ENCODE measurements at regions not wholly inside any gene's neighbourhood (a gene's known extent, or its start where the extent isn't known, plus 50 kb on each side); places are given as distances from the start of the nearest gene placed in this dataset.

DNA sequence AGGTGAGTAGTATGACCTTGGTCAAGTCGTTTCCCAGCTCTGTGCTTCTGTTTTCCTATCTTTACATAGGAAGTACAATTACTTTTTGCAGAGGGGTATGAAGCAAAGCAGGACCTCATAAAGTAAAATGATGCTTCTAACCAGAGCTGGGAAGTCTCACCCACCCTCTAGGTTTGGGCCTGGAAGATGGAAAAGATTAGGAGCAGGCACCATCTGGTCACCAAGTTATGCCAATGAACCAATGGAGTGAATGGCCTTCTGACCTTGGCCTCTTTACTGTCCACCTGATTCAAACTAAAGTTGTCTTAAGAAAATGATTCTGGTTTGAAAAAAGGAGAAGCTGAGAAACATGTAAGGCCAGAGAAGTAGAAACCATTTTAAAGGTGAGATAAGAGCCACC is 68.9 kb upstream of the CTNNBL1 start:
- DNase-seq (ENCODE audit: low read depth, low spot score): no peak
- Histone ChIP-seq H3K9me2 (ENCODE audit: insufficient read depth) (no peaks in the 10 kb centered on the region), H3K4me3 (replicated peaks in 1 of 2; ENCODE audit: low read depth in 1 of 2, low read length in 2 of 2) (no peak overlapping the region), H3K4me2 (ENCODE audit: low read length) (no peak overlapping the region), H3K27me3 (ENCODE audit: insufficient read depth, low read length) (peaks cover 67% of the 10 kb centered on the region), H2AFZ (ENCODE audit: low read depth, low read length, poor library complexity, severe bottlenecking) (no peak overlapping the region), H3K36me3 (ENCODE audit: control insufficient read depth in 1 of 2, insufficient read depth in 2 of 2, low read length in 2 of 2) (no peaks in the 10 kb centered on the region), H3K4me1 (ENCODE audit: control insufficient read depth in 1 of 2, insufficient read depth in 2 of 2, low read length in 2 of 2) (no peaks in the 10 kb centered on the region), H4K20me1 (ENCODE audit: insufficient read depth) (no peaks in the 10 kb centered on the region), H3K79me2 (ENCODE audit: insufficient read depth, low read length) (no peaks in the 10 kb centered on the region), H3K9me3 (ENCODE audit: control insufficient read depth in 1 of 2, insufficient read depth in 1 of 2, low read depth in 1 of 2, low read length in 2 of 2) (no peaks in the 10 kb centered on the region), H3K9ac (ENCODE audit: low read length) (no peak overlapping the region), H3K27ac (ENCODE audit: low read depth, low read length) (no peak overlapping the region)
- TF ChIP-seq ELF1 (IDR thresholded peaks at IDR 0.05; ENCODE audit: borderline replicate concordance, low read depth): no peak
- ChIA-PET RAD21 (ENCODE audit: low non-redundant PET in 1 of 2, low total read pairs in 2 of 2, uncharacterized antibody in 2 of 2, unreplicated experiment in 2 of 2) (no interaction called here), CTCF (no interaction called here), POLR2A (no interaction called here)
- no peak for ATAC-seq
- intact Hi-C loops (cut with micrococcal nuclease): no loop called here
- BruUV-seq (replicated peaks): no TSS peak

DNA sequence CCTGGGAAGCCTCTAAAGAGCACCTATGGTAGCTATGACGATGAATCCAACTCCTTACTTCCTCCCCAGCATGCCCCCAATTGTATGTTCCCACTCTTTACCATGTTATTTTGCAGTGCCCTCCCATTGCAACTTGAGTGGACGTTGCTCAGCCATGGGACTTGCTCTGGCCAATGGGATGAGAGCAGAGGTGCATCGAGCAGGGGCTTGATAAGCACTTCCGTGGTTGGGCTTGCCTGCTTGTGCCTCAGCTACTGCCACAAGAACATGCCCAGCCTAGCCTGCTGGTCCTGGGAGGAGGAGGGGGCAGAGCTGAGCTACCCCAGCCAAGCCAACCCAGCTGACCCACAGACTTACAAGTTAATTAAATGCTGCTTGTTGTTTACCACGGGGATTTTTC is 71.1 kb upstream of the CTNNBL1 start:
- ChIA-PET CTCF (no interaction called here), RAD21 (ENCODE audit: low non-redundant PET in 1 of 2, low total read pairs in 2 of 2, uncharacterized antibody in 2 of 2, unreplicated experiment in 2 of 2) (no interaction called here), POLR2A (interaction anchor here (0.6 kb wide), 1 partner anchor 26 kb away, joined by 3 read pairs; no protein-coding TSS in a partner anchor)
- Histone ChIP-seq H4K20me1 (ENCODE audit: insufficient read depth) (no peaks in the 10 kb centered on the region), H3K36me3 (ENCODE audit: control insufficient read depth in 1 of 2, insufficient read depth in 2 of 2, low read length in 2 of 2) (no peaks in the 10 kb centered on the region), H3K79me2 (ENCODE audit: insufficient read depth, low read length) (no peaks in the 10 kb centered on the region), H3K4me2 (ENCODE audit: low read length) (no peak overlapping the region), H3K4me3 (replicated peaks in 1 of 2; ENCODE audit: low read depth in 1 of 2, low read length in 2 of 2) (no peak overlapping the region), H3K9me2 (ENCODE audit: insufficient read depth) (no peaks in the 10 kb centered on the region), H3K9ac (ENCODE audit: low read length) (no peak overlapping the region), H3K9me3 (ENCODE audit: control insufficient read depth in 1 of 2, insufficient read depth in 1 of 2, low read depth in 1 of 2, low read length in 2 of 2) (no peaks in the 10 kb centered on the region), H3K27me3 (ENCODE audit: insufficient read depth, low read length) (peaks cover 66% of the 10 kb centered on the region), H3K27ac (ENCODE audit: low read depth, low read length) (no peak overlapping the region), H3K4me1 (ENCODE audit: control insufficient read depth in 1 of 2, insufficient read depth in 2 of 2, low read length in 2 of 2) (no peaks in the 10 kb centered on the region), H2AFZ (ENCODE audit: low read depth, low read length, poor library complexity, severe bottlenecking) (no peak overlapping the region)
- intact Hi-C loops (cut with micrococcal nuclease): no loop called here
- no TSS peak for BruUV-seq (replicated peaks)
- ATAC-seq (peak; percentile 53), DNase-seq (ENCODE audit: low read depth, low spot score) (no peak)
- TF ChIP-seq EZH2 (IDR thresholded peaks at IDR 0.05) (no peak), JUND (IDR thresholded peaks at IDR 0.05) (no peak), ELF1 (IDR thresholded peaks at IDR 0.05; ENCODE audit: borderline replicate concordance, low read depth) (no peak), EZH2phosphoT487 (IDR thresholded peaks at IDR 0.05; ENCODE audit: borderline replicate concordance) (no peak), POLR2A (IDR thresholded peaks at IDR 0.05; ENCODE audit: borderline replicate concordance, extremely low read depth, insufficient read depth, insufficient read length) (no peak), TCF7L2 (IDR thresholded peaks at IDR 0.05; ENCODE audit: borderline replicate concordance, extremely low read depth, insufficient read depth, insufficient read length) (no peak), RAD21 (IDR thresholded peaks at IDR 0.05; ENCODE audit: low read depth) (no peak), CBX3 (IDR thresholded peaks at IDR 0.05; ENCODE audit: low read depth) (no peak), YY1 (IDR thresholded peaks at IDR 0.05; ENCODE audit: extremely low read depth, insufficient replicate concordance, low read depth, low read length) (no peak)
- TF ChIP-seq, protein P1, sequence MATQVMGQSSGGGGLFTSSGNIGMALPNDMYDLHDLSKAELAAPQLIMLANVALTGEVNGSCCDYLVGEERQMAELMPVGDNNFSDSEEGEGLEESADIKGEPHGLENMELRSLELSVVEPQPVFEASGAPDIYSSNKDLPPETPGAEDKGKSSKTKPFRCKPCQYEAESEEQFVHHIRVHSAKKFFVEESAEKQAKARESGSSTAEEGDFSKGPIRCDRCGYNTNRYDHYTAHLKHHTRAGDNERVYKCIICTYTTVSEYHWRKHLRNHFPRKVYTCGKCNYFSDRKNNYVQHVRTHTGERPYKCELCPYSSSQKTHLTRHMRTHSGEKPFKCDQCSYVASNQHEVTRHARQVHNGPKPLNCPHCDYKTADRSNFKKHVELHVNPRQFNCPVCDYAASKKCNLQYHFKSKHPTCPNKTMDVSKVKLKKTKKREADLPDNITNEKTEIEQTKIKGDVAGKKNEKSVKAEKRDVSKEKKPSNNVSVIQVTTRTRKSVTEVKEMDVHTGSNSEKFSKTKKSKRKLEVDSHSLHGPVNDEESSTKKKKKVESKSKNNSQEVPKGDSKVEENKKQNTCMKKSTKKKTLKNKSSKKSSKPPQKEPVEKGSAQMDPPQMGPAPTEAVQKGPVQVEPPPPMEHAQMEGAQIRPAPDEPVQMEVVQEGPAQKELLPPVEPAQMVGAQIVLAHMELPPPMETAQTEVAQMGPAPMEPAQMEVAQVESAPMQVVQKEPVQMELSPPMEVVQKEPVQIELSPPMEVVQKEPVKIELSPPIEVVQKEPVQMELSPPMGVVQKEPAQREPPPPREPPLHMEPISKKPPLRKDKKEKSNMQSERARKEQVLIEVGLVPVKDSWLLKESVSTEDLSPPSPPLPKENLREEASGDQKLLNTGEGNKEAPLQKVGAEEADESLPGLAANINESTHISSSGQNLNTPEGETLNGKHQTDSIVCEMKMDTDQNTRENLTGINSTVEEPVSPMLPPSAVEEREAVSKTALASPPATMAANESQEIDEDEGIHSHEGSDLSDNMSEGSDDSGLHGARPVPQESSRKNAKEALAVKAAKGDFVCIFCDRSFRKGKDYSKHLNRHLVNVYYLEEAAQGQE (IDR thresholded peaks at IDR 0.05; ENCODE audit: low read depth): no peak
- TF ChIP-seq, protein P2, sequence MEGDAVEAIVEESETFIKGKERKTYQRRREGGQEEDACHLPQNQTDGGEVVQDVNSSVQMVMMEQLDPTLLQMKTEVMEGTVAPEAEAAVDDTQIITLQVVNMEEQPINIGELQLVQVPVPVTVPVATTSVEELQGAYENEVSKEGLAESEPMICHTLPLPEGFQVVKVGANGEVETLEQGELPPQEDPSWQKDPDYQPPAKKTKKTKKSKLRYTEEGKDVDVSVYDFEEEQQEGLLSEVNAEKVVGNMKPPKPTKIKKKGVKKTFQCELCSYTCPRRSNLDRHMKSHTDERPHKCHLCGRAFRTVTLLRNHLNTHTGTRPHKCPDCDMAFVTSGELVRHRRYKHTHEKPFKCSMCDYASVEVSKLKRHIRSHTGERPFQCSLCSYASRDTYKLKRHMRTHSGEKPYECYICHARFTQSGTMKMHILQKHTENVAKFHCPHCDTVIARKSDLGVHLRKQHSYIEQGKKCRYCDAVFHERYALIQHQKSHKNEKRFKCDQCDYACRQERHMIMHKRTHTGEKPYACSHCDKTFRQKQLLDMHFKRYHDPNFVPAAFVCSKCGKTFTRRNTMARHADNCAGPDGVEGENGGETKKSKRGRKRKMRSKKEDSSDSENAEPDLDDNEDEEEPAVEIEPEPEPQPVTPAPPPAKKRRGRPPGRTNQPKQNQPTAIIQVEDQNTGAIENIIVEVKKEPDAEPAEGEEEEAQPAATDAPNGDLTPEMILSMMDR (IDR thresholded peaks at IDR 0.05 in 2 of 3, conservative IDR thresholded peaks at IDR 0.05 in 1 of 3; ENCODE audit: borderline replicate concordance in 1 of 3, insufficient read depth in 1 of 3, low read depth in 2 of 3, low read length in 2 of 3): no peak
- TF ChIP-seq, protein P3, sequence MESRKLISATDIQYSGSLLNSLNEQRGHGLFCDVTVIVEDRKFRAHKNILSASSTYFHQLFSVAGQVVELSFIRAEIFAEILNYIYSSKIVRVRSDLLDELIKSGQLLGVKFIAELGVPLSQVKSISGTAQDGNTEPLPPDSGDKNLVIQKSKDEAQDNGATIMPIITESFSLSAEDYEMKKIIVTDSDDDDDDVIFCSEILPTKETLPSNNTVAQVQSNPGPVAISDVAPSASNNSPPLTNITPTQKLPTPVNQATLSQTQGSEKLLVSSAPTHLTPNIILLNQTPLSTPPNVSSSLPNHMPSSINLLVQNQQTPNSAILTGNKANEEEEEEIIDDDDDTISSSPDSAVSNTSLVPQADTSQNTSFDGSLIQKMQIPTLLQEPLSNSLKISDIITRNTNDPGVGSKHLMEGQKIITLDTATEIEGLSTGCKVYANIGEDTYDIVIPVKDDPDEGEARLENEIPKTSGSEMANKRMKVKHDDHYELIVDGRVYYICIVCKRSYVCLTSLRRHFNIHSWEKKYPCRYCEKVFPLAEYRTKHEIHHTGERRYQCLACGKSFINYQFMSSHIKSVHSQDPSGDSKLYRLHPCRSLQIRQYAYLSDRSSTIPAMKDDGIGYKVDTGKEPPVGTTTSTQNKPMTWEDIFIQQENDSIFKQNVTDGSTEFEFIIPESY (IDR thresholded peaks at IDR 0.05; ENCODE audit: extremely low read depth, insufficient replicate concordance, low read length): no peak
- TF ChIP-seq, protein P4, sequence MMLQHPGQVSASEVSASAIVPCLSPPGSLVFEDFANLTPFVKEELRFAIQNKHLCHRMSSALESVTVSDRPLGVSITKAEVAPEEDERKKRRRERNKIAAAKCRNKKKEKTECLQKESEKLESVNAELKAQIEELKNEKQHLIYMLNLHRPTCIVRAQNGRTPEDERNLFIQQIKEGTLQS (IDR thresholded peaks at IDR 0.05): no peak

All from HCT116 (cell line).